Heart right ventricle (tissue), 16 donors: ENCODE measurements at regions not wholly inside any gene's neighbourhood (a gene's known extent, or its start where the extent isn't known, plus 50 kb on each side); places are given as distances from the start of the nearest gene placed in this dataset.

Experiments used
- ATAC-seq, 8 donors: fragments of 200-7000 bp; cut with Tn5 transposase; one replicate each; pipeline ENCODE4 v1.9.1; 2020; ENCODE audit warnings: mild to moderate bottlenecking in 8 of 8, moderate library complexity in 8 of 8, moderate number of reproducible peaks in 1 of 8
- DNase-seq, 2 donors: peaks; one replicate each; pipeline ENCODE4 v3.0.0-alpha.2; 2020
- H3K27ac ChIP-seq, 10 donors: fragments of 200-600 bp; sonication (generic) in 2 of 10; one replicate each; pipeline versions ENCODE4 v1.5.0 to v1.8.0; 2020 to 2022; ENCODE audit warnings: mild to moderate bottlenecking in 3 of 10
- H3K27me3 ChIP-seq, 7 donors: fragments of 200-600 bp; one replicate each; pipeline ENCODE4 v1.8.0; 2021 to 2022; ENCODE audit warnings: mild to moderate bottlenecking in 2 of 7
- H3K36me3 ChIP-seq, 9 donors: fragments of 200-600 bp; sonication (generic) in 1 of 9; one replicate each; pipeline versions ENCODE4 v1.5.0 to v1.8.0; 2020 to 2022; ENCODE audit warnings: mild to moderate bottlenecking in 2 of 9
- H3K4me1 ChIP-seq, 9 donors: fragments of 200-600 bp; sonication (generic) in 1 of 9; one replicate each; pipeline versions ENCODE4 v1.5.0 to v1.8.0; 2020 to 2022; ENCODE audit warnings: mild to moderate bottlenecking in 4 of 9
- H3K4me3 ChIP-seq, 10 donors: fragments of 200-600 bp; sonication (generic) in 2 of 10; one replicate each; pipeline versions ENCODE4 v1.5.0 to v1.8.0; 2020 to 2022; ENCODE audit warnings: mild to moderate bottlenecking in 7 of 10, moderate library complexity in 2 of 10
- H3K9me3 ChIP-seq, 11 donors: fragments of 200-600 bp in 10 of 11; sonication (generic) in 2 of 11; one replicate each; pipeline versions ENCODE4 v1.5.0 to v1.8.0; 2013 to 2022; ENCODE audit warnings: mild to moderate bottlenecking in 2 of 11, control low read depth in 1 of 11, moderate library complexity in 1 of 11
- CTCF ChIP-seq, 9 donors: fragments of 200-600 bp; sonication (generic) in 2 of 9; IDR thresholded peaks; one replicate each; pipeline versions ENCODE4 v1.5.0 to v1.8.0; 2021 to 2022; ENCODE audit warnings: antibody characterized with exemption in 9 of 9, mild to moderate bottlenecking in 5 of 9, moderate library complexity in 1 of 9
- WGBS, 2 donors: extraction: QIAGEN DNeasy Blood & Tissue Kit; methylation state at CpG; one replicate each; pipeline ENCODE4 v1.1.7; 2013; ENCODE audit warnings: inconsistent platforms in 1 of 2; 5-methylcytosine and 5-hydroxymethylcytosine counted together
- intact Hi-C, 10 donors: fragments of 100-400 bp; cut with DNase I; formaldehyde crosslinking; loops; one replicate each; pipeline versions ENCODE4 v1.11.1 to v1.14.2; 2022
- donor health status: Arrhythmogenic right ventricular cardiomyopathy.
- donor health status: ischemic (EF 13 %, LVEDD 7.1; RV severe dilation, severe dysfunction).
- donor health status: healthy with polysubstance abuse.
- donor health status: DM: no; HTN: yes; CAD: no.
- donor health status: DM: no; HTN: no; CAD: no.
- donor health status: ischemic (EF 25% LVEDD 6.9; RV normal size, moderate dysfunction).
- donor health status: ischemic (EF 25% LVEDD 5.7; RV mildly dilated, moderate dysfunction).
- donor health status: healthy.
- donor health status: DM: yes; HTN: yes; CAD: no.
- donor health status: Ischemic cardiomyopathy.
- donor health status: ischemic (EF 35%, LVEDD 5.7; RV mildly dilated, moderate dysfunction).
- donor health status: nonischemic (EF 11% LVEDD 7.7; RV severe dilation, severe dysfunction).
- donor health status: DM: yes; HTN: yes; CAD: no.
- donor health status: PGD.
- donor health status: ischemic (EF 29% LVEDD 5.4; RV normal size, mild dysfunction).
- donor health status: nonischemic (EF 23%, LVEDD 6.1; RV moderate dilation, normal function).

- peaks cover 0 to 4% (median 0%) of the 10 kb centered on the region in 11 donors for H3K9me3 ChIP-seq
- H3K36me3 ChIP-seq, result no peaks in the 10 kb centered on the region
- 69 to 71% methylated on average over 5 of the region's 5 CpGs for WGBS, 2 donors
- intact Hi-C loops, result no loop called here
- DNase-seq (peak in 1 of 2 donors; percentile 1), ATAC-seq (no peak)
- H3K4me3 ChIP-seq, result no peak overlapping the region
- no peak for TF ChIP-seq CTCF (IDR thresholded peaks at IDR 0.05)
- no peaks in the 10 kb centered on the region for H3K4me1 ChIP-seq
- no peak overlapping the region for H3K27ac ChIP-seq
- H3K27me3 ChIP-seq, result peaks cover 0 to 32% (median 21%) of the 10 kb centered on the region in 7 donors
Observed at GRCh38 chr1:4079815-4080214, 179.7 kb upstream of the C1orf174 start.

GRCh38 chr1:4081806-4082711 lies 182.0 kb upstream of the C1orf174 start:
- intact Hi-C loops, result no loop called here

DNA sequence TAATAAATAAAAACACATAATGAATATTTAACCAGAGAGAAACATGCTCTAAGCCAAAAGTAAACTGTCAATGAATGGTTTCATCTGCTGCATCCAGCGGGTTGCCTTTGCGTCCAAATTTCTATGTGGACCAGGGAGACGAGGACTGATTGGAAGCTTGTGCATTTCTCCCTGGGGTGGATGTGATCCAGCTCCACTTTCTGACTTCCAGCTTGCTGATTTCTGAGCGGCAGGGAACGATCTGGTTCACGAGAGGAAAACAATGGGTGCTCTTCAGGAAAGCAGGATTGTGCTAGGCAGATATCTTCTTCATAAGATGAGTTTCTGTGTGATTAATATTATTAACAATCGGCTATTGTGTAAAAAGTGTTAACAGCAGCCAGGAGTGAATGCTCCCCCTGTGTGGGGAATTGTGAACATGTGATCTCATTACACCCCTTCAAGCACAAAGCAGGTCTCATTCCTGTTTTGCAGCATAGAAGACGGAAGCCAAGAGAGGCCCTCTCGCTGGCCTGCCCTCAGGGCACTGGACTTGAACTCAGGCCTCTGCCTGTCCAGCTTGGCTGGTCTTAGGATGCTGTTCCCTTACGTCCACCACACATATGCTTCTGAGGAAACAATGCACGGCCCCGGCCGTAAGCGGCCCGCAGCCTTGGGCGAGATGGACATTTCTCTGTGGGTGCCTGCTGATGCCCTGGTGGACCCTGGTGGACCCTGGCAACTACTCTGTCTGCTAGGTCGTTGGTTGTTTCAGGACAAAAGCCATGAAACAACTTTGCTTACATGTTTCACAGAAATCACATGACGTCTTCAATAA lies 183.4 kb upstream of the C1orf174 start:
- no peak for TF ChIP-seq CTCF (IDR thresholded peaks at IDR 0.05)
- ATAC-seq (no peak), DNase-seq (no peak)
- Histone ChIP-seq H3K36me3 (no peaks in the 10 kb centered on the region), H3K9me3 (peaks cover 0 to 4% (median 0%) of the 10 kb centered on the region in 11 donors), H3K4me3 (no peak overlapping the region), H3K4me1 (no peaks in the 10 kb centered on the region), H3K27me3 (peaks cover 0 to 33% (median 23%) of the 10 kb centered on the region in 7 donors), H3K27ac (no peak overlapping the region)
- WGBS, 2 donors, result 61 to 73% methylated on average over 18 of the region's 18 CpGs
- intact Hi-C loops, result no loop called here

More at GRCh38 chr1:4081806-4082711, 182.0 kb upstream of the C1orf174 start:
- DNase-seq (no peak), ATAC-seq (no peak)
- Histone ChIP-seq H3K4me3 (no peak overlapping the region), H3K27ac (no peak overlapping the region), H3K9me3 (peaks cover 0 to 4% (median 0%) of the 10 kb centered on the region in 11 donors), H3K36me3 (no peaks in the 10 kb centered on the region), H3K4me1 (no peaks in the 10 kb centered on the region), H3K27me3 (peaks cover 0 to 27% (median 18%) of the 10 kb centered on the region in 7 donors)
- no peak for TF ChIP-seq CTCF (IDR thresholded peaks at IDR 0.05)
- WGBS, 2 donors, result 60 to 67% methylated on average over 23 of the region's 23 CpGs

DNA sequence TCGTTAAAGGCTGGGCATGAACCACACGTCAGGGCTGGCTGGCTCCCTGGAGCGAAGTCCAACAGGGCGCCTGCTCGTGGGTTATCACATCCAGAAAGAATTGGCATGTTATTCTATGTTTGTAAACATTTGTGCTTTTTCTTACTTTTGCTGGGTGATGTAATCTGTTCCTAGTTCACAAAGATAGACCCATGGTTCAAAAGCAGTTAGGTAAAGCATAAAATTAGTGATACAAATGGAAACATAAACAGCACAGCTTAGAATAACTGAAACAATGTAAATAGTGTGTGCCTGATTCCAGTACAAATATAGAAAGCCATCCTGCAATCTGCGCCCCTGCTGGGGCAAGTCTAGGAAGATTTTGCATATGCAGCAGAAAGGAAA lies 184.0 kb upstream of the C1orf174 start:
- Histone ChIP-seq H3K27ac (no peak overlapping the region), H3K36me3 (no peaks in the 10 kb centered on the region), H3K27me3 (peaks cover 0 to 33% (median 23%) of the 10 kb centered on the region in 7 donors), H3K4me3 (no peak overlapping the region), H3K4me1 (no peaks in the 10 kb centered on the region), H3K9me3 (peaks cover 0 to 4% (median 0%) of the 10 kb centered on the region in 11 donors)
- DNase-seq (no peak), ATAC-seq (no peak)
- 68 to 69% methylated on average over 6 of the region's 6 CpGs for WGBS, 2 donors
- intact Hi-C loops, result no loop called here
- TF ChIP-seq CTCF (IDR thresholded peaks at IDR 0.05), result no peak
